NCI-H1930 (cell line): ENCODE measurements at regions not wholly inside any gene's neighbourhood (a gene's known extent, or its start where the extent isn't known, plus 50 kb on each side); places are given as distances from the start of the nearest gene placed in this dataset.
A peak's percentile ranks its signal among the peaks of the same experiment; 100 is the strongest.

ENCODE experiments used
- DNase-seq, 2 experiments: peaks; one replicate each; lab custom pipeline; 2025; lab: John Stamatoyannopoulos, UW

GRCh38 chr1:239008568-239008967, 377.8 kb upstream of the CHRM3 start:
- DNase-seq, result no peak

GRCh38 chr1:239006276-239006675, 380.1 kb upstream of the CHRM3 start:
- DNase-seq, result no peak

- no peak for DNase-seq
Observed at GRCh38 chr1:238999944-239000343, 386.4 kb upstream of the CHRM3 start.

- DNase-seq, result no peak
Observed at GRCh38 chr1:238998577-238998976, 387.8 kb upstream of the CHRM3 start.

- no peak for DNase-seq
Observed at GRCh38 chr1:238991765-238992495, 394.4 kb upstream of the CHRM3 start.

GRCh38 chr1:238985312-238985711, 401.1 kb upstream of the CHRM3 start:
- DNase-seq, result no peak

- no peak for DNase-seq
Observed at GRCh38 chr1:238982736-238983135, 403.6 kb upstream of the CHRM3 start.

GRCh38 chr1:238981317-238981933, 404.9 kb upstream of the CHRM3 start:
- DNase-seq, result no peak

- DNase-seq, result no peak
Observed at GRCh38 chr1:238980053-238980452, 406.3 kb upstream of the CHRM3 start.

- DNase-seq, result no peak
Observed at GRCh38 chr1:238964631-238965030, 421.7 kb upstream of the CHRM3 start.

- no peak for DNase-seq
Observed at GRCh38 chr1:238962941-238963340, 423.4 kb upstream of the CHRM3 start.

GRCh38 chr1:238961790-238962189, 424.6 kb upstream of the CHRM3 start:
- no peak for DNase-seq

GRCh38 chr1:238960071-238960470, 426.3 kb upstream of the CHRM3 start:
- no peak for DNase-seq

- DNase-seq, result no peak
Observed at GRCh38 chr1:238955934-238956333, 430.4 kb upstream of the CHRM3 start.

GRCh38 chr1:238954865-238955264, 431.5 kb upstream of the CHRM3 start:
- no peak for DNase-seq

- DNase-seq, result no peak
Observed at GRCh38 chr1:238953448-238954010, 432.8 kb upstream of the CHRM3 start.

GRCh38 chr1:238951809-238952208, 434.6 kb upstream of the CHRM3 start:
- DNase-seq, result peak in 1 of 2 experiments; percentile 6

- DNase-seq, result no peak
Observed at GRCh38 chr1:238950784-238951183, 435.6 kb upstream of the CHRM3 start.

GRCh38 chr1:238950017-238950416, 436.4 kb upstream of the CHRM3 start:
- no peak for DNase-seq

GRCh38 chr1:238944028-238944427, 442.3 kb upstream of the CHRM3 start:
- DNase-seq, result no peak

- no peak for DNase-seq
Observed at GRCh38 chr1:238927899-238928298, 458.5 kb upstream of the CHRM3 start.

- no peak for DNase-seq
Observed at GRCh38 chr1:238916828-238917227, 469.5 kb upstream of the CHRM3 start.

- DNase-seq, result no peak
Observed at GRCh38 chr1:238914346-238914745, 472.0 kb upstream of the CHRM3 start.

GRCh38 chr1:238913210-238913609, 473.2 kb upstream of the CHRM3 start:
- DNase-seq, result no peak
